ENCODE measurements at regions not wholly inside any gene's neighbourhood (a gene's known extent, or its start where the extent isn't known, plus 50 kb on each side); places are given as distances from the start of the nearest gene placed in this dataset.

DNA sequence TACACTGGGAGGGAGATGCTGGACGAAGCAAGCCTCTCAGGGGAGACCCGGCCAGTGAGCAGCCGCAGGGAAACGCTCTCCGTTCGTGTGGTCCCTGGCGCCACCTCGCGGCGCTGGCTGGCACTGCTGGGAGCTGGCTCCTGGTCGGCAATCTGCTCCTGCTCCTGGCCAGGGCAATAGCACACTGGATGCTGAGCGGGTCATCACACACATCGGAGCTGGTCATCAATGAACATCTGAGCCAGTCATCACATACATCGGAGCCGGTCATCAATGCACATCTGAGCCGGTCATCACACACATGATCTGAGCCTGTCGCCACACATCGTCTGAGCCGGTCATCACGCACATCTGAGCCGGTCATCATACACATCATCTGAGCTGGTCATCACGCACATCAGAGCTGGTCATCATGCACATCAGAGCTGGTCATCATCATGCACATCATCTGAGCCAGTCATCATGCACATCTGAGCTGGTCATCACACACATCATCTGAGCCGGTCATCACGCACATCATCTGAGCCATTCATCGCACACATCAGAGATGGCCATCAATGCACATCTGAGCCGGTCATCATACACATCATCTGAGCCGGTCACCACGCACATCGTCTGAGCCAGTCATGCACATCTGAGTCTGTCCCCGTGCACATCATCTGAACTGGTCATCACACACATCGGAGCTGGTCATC, 217.3 kb downstream of the RBFOX3 start:
- TF ChIP-seq CTCF (IDR thresholded peaks at IDR 0.05; ENCODE audit: extremely low read depth in 1 of 2, insufficient read depth in 1 of 2, low read depth in 1 of 2, low read length in 2 of 2) (peak; percentile 94 to 99), FOS (IDR thresholded peaks at IDR 0.05; ENCODE audit: borderline replicate concordance, insufficient read depth, low read length) (no peak), EZH2 (IDR thresholded peaks at IDR 0.05; ENCODE audit: borderline replicate concordance, low read depth, low read length, severe bottlenecking) (no peak), MAX (IDR thresholded peaks at IDR 0.05; ENCODE audit: insufficient read depth, insufficient read length) (no peak), POLR2AphosphoS5 (IDR thresholded peaks at IDR 0.05; ENCODE audit: insufficient read depth, low read depth, low read length) (no peak)
